ENCODE measurements at regions not wholly inside any gene's neighbourhood (a gene's known extent, or its start where the extent isn't known, plus 50 kb on each side); places are given as distances from the start of the nearest gene placed in this dataset.
"Not testable (repeated sequence)": the region's sequence is repeated elsewhere in the genome, so short reads cannot be mapped to it uniquely, and the experiment has no call there.

DNA sequence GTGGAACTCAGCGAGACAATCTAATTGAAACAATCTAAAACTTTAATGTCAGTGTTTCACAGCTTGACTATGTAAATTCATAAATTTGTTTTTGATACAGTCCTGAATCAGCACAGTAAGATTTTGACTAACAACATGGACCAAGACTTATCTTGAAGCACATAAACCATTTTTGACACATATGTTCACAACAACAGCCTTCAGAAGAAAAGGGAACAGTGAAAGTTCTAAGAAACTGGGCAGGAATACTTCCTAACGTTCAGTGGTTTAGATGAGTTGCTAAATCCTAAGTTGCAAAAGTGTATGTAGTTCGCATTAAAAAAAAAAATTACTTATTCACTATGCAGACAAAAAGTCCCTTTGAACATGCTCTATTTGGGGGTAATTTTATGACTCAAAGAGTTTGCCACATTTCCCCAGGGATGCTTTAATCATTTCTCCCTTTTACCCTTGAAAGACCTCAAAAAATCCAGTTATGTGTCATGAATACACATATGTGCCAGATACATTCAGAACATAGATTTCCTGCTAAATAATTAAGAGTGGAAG is 120.2 kb downstream of the MRPL39 start:
- no peak for DNase-seq

DNA sequence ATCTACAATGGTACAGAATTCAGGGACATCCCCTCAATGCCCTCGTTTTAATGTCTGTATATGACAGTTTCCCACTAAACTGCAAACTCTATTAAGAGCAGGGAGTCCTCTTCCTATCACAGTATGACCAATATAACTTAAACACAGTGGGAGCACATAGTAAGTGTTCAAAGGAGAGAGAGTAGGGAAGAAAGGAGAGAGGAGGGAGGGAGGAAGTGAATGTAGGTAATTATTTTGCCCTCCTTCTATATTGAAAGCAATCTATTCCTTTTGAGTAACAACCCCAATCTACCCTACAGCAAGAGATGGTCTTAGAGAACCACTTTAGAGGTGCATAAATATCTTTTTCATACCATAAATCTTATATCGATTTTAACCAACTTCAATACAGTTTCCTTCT is 121.4 kb downstream of the MRPL39 start:
- no peak for DNase-seq

DNA sequence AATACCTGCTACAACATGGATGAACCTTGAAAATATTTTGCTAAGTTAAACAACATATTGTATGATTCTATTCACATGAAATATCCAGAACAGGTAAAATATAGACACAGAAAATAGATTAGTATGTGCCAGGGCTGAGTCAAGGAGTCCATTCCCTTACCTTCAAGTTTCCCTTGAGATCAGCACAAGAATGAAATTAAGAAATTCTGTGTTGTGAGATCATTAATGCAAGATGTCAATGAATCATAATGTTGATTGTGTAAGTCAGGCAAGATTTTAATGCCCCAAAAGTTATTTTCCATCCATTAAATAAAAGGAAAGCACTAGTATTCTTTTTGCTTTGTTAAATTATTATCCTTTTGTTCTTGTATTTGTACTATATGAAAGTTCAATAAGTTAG is 139.4 kb downstream of the MRPL39 start:
- no peak for DNase-seq

DNA sequence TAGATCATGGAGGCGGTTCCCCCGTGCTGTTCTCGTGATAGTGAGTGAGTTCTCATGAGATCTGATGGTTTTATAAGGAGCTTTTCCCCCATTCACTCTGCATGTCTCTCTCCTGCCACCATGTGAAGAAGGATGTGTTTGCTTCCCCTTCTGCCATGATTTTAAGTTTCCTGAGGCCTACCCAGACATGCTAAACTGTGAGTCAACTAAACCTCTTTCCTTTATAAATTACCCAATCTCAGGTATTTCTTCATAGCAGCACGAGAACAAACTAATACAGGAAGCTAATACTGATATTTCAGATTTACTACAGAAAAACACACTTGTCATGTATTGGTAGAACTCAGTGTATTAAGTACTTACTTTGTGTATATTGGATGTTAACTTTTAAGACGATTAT is 140.2 kb downstream of the MRPL39 start:
- DNase-seq, result not testable (repeated sequence)

DNA sequence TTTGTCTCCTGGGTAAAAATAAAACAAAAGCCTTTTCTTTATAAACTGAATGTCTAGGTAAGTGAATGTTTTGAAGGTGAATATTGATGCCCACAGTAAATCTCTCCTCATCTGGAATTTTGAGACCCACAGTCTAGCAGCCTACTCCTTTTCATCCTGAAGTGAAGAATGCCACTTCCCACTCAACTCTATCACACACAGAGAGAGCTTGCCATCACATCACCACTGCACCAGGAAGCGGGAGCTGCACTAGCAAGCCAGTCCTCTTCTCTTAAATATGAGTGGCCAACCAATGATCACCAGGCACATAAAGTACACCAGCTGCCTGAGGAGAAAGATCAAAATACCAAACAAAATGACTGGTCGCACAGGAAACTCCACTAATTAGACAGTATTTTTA is 140.8 kb downstream of the MRPL39 start:
- DNase-seq, result no peak

DNA sequence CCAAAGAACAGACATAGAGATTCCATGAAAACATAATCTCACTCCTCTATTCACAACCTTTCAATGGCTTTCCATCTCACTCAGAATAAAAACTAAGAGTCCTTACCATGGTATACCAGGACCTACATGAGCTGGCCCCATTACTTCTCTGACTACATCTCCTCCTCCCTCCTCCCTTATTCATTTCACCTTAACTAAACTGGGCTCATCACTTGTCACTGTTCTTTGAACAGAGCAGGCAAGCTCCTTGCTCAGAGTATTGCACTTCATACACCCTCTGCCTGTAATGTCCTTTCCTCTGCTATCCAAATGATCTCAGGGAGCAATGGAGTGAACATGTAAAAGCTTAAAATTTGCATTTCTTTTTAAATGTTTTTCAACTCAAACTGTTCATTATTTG is 142.0 kb downstream of the MRPL39 start:
- DNase-seq, result no peak

DNA sequence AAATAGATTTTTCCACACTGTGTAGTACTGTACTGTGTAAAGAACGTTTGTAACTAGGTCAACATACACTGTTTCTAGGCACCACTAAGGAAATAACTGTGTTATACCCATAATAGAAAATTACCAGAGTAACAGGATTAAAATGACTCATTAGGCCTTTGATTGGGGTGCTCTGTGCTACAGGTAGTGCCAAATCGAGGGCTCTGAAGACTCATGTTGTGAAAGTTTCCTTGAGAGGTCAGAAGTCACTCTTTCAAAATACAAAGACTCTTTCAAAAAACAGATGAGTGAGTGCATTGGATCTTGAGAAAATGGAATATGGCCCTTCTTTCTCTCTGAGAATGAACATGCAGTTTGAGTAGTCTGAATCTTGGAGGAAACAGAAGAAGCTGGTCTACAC is 143.0 kb downstream of the MRPL39 start:
- DNase-seq, result no peak

DNA sequence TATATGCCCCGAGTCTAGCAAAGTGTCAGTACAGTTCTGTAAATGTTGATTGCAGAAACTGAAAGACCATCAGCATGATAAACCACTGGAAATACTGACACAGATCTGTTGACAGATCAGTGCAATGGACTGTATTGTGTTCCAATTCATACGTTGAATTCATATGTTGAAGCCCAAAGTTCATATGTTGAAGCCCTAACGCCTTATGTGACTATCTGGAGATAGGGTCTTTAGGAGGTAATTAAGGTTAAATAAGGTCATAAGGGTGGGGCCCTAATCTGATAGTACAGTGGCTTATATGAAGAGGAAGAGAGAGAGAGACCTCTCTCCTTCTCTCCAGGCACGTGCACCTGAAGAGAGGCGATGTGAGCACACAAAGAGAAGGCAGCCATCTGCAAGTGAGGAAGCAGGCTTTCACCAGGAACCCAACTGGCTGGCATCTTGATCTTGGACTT is 144.7 kb downstream of the MRPL39 start:
- no peak for DNase-seq

DNA sequence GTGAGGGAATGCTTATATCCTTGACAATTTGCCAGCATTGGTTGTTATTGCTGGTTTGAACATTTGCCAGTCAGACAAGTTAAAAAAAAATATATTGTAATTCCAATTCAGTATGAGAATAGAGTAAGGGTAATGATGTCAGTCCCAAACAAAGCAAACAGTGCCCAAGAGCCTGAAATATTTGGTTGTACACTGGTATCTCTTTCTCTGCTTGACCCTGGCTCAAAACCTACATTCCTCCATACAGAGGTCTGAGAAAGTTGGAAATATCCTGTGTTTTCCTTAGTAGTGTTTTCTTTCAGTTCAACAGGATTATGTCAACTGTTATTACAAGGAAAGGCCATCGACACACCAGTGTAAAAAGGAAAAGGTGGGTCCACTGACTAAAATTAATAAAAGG is 145.6 kb downstream of the MRPL39 start:
- no peak for DNase-seq

DNA sequence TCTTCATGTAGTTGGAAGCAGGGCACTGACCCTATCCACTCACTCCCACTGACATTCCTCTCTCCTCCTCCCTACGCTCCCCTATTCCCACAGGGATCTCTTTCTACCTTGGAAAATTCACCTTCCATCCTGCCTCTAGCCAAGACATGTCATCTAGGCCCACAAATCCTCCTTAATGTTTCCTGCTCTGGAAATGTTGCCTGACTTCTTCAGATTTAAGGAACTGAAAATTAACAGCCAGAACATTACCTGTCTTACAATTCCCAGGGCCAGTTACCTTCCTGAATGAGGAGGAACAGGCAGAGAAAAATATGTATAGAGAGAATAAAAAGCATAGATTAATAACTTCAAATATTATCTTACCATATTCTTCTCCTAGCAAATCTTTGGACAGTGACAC is 147.3 kb downstream of the MRPL39 start:
- no peak for DNase-seq

DNA sequence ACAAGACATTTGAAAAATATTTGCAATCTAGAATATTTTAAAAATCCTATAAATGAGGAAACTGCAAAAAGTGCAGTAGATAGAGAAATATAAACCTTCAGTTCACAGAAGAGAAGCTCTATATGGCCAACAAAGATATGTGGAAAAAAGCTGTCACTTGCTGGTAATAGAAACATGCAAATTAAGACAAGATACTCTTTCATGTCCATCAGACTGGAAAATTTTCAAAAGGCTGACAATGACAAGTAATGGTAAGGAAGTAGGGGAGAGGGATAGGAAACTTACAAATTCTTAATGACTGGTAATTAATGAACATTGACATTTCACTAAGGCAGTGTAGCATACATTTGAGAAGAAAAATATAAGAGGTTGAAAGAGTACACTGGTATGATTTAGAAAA is 147.9 kb downstream of the MRPL39 start:
- no peak for DNase-seq

DNA sequence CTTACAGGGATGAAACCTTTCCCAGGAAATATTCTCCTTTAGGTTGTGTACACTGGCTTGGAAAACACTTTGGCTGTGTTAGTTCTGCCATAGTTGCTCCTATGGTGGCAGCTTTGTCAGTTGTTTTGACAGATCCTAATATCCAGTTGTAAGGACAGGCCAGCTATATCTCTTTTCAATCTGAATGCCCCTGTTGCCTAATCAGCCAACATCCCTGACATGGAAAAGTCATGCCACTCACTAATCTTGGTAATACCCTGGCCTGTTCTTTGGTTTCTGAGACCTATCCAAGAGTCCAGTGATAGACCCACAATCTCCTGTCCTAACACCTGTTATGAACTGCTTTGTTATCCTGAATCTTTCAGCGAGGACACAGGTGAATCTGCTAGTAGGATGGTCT is 148.8 kb downstream of the MRPL39 start:
- no peak for DNase-seq

DNA sequence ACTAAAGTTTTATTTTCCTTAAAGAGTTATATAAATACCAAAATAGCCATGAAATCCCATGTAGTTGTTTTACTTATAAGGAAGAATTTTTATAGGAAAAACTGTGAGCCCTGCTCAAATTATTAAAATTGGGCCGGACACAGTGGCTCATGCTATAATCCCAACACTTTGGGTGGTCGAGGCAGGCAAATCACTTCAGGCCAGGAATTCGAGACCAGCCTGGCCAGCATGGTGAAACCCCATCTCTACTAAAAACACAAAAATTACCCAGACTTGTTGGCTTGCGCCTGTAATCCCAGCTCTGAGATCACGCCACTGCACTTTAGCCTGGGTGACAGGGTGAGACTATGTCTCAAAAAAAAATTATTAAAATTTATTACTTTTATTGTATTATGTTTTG is 149.3 kb downstream of the MRPL39 start:
- DNase-seq, result no peak

DNA sequence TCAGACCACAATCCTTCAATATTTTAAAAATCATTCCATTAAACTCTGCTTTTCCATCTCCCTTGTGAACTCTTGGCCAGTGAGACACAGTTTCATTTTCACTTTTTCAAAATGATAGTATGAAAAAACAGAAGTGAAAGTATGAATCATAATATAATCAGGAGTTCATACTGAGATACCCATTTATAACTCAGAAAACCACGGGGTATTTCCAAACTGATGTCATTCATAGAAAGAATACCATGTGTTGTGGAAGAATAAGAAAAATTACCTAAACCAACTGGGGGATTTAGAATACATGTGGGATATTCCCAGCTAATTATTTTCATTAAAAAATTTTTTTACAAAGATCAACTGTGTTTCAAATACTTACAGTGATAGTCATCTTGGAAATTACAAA is 149.9 kb downstream of the MRPL39 start:
- DNase-seq, result no peak

DNA sequence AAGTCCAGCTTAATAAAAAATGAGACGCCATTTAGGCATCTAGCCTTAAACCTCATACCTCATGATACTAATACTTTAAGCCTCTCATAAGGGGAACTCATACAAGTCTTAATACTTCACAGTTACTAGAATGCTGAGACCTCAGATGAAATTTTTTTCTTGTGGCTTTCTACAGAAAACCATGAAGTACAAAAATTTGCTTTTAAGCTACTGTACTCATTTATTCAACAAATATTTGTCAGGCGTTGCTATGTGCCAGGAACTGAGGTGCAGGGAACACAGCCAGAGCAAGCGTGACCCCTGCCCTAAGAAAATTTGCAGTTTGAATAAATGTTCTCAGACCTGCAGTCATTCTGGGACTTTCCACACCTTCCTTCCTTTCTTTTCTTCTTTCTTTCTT is 150.6 kb downstream of the MRPL39 start:
- DNase-seq, result peak in 1 of 4 experiments; percentile 1

DNA sequence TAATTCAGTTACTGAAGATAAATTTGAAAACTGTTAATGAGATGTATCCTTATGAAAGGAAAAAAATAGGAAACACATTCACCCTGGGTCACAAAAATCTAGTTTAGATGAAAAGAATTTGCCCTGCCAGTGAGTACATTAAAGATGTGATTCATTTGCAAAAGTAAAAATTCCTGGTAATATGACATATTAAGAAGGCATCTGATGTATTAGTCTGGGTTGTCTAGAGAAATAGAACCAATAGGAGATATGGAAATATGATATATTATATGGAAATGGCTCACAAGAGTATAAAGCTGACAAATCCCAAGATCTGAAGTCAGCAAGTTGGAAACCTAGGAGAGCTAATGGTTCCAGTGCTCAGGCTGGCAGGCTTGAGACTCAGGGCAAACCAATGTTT is 153.8 kb downstream of the MRPL39 start:
- no peak for DNase-seq

DNA sequence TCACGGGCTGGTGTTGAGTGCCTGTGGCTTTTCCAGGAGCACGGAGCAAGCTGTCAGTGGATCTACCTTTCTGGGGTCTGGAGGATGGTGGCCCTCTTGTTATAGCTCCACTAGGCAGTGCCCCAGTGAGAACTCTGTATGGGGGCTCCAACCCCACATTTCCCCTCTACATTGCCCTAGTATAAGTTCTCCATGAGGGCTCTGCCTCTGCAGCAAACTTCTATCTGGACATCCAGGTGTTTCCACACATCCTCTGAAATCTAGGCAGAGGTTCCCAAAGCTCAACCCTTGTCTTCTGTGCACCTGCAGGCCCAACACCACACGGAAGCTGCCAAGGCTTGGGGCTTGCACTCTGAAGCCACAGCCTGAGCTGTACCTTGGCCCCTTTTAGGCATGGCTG is 157.3 kb downstream of the MRPL39 start:
- DNase-seq, result no peak

DNA sequence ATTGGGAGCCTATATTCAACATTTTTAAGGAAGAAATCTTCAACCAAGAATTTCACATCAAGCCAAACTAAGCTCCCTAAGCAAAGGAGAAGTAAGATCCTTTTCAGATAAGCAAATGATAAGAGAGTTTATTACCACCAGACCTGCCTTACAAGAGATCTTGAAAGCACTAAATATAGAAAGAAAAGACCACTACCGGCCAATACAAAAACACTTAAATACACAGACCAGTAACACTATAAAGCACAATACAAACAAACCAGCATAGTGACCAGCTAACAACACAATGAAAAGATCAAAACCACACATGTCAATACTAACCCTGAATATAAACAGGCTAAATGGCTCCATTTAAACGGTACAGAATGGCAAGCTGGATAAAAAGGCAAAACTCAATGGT is 165.4 kb downstream of the MRPL39 start:
- no peak for DNase-seq

DNA sequence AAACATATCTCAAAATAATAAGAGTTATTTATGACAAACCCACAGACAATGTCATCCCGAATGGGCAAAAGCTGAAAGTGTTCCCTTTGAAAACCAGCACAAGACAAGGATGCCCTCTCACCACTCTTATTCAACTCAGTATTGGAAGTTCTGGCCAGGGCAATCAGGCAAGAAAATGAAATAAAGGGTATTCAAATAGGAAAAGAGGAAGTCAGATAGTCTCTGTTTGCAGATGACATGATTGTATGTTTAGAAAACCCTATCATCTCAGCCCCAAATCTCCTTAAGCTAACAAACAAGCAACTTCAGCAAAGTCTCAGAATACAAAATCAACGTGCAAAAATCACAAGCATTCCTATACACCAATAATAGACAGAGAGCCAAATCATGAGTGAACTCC is 169.8 kb downstream of the MRPL39 start:
- not testable (repeated sequence) for DNase-seq

DNA sequence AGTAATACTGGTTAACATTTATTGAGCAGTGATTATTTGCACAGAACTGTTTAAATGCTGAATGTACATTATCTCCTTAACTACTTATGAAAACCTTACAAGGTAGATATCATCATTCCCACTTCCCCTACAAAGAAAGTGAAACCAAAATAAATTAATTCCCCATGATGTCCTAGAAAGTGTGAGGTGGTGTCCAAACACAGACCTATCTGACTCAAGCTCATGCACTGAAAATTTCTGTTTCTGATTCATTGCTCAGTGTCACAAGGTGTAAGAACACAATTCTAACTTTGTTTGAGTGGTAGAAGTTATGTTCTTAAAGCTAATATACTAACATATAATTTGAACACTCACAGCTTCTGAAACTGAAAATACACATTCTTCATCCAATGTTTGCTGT is 178.7 kb downstream of the MRPL39 start:
- no peak for DNase-seq

DNA sequence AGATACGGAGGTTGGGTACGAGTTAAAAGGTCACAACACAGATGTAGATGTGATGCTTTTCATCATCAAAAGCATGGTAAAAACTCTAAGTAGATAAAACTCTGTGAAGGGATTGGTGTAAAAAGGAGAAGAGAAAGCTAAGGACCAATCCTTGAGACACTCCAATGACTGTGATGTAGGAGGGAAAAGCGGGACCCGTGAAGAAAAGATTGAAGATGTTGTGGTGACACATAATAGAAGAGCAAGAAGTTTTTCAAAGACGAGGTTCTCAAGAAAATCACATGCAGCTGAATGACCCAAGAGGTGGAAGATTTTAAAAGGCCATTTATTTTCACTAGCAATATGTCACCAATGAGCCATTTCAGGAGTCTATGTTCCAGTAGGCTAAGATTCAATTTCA is 179.5 kb downstream of the MRPL39 start:
- DNase-seq, result no peak

DNA sequence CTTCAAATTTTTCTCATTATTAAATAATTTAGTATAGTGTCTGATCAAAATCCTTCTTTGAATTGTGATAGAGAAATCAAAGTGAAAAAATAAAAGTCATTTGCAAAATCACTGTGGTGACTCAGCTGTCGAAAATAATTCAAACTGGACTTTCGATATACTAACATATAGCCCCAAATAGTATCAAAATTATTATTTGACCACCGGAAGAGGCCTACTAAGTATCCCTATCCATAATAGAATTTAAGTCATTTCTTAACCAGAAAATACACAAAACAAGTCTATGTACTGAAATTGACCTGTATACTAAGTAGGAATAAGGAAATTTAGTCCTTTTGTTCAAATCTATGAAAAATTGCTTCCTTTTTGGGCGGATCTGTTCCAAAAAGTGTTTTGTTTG is 180.7 kb downstream of the MRPL39 start:
- DNase-seq, result no peak

DNA sequence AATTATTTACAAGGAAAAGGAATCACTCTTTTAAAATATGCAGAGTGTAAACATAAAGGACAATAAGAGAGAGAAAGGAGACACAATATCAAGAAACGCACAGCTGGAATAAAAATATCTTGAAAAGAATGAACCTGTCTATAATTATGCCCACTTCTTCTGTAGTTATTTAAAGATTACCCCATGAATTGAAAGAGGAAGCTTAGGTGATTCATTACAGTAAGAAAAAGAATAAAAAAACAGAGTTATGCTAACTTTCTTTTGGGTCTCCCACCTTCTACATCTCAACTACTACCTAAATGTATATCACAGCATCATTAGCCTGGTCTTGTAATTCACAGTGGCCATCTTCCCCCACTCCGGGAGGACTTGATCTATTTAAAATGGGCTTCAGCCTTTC is 182.1 kb downstream of the MRPL39 start:
- DNase-seq, result no peak

DNA sequence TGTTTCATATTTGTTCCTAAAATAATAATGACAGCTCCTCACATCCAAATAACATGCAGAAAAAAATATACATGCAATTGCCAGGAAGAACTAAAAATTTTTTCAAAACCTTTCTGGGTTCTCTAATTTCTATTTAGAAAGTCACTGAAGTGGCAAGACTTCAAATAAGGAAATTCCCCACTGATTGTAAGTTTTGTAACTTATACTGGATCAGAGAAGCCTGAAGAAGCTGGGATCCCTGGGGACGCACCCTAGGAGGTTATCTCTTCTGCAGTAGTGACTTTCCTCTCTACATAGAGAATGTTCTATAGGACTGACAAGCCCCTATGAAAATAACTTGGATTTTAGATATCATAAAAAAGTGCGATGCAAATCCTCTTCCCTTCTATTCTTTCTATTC is 182.6 kb downstream of the MRPL39 start:
- DNase-seq, result no peak

DNA sequence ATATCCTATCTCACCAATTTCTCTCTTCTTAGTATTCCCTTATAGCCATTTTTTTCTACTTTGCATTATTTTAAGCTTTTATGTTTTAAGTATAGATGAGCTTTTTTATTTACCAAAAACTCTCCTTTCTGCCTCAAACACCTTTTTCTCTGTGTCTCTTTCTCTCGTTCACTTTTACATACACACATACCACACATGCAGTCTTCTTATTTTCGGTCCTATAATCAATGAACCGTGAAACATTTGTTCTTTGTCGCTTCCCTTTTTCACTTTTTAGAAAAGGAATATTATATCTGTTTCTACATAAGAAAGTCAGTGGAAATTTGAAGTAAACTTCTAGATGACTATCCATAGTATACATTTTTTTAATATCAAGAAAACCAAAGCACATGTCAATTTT is 183.2 kb downstream of the MRPL39 start:
- no peak for DNase-seq

Data from activated naive CD4-positive, alpha-beta T cell (primary cell).